GM23338 (cell line): ENCODE measurements at regions not wholly inside any gene's neighbourhood (a gene's known extent, or its start where the extent isn't known, plus 50 kb on each side); places are given as distances from the start of the nearest gene placed in this dataset.
A peak's percentile ranks its signal among the peaks of the same experiment; 100 is the strongest.

ENCODE experiments used
- ATAC-seq: fragments of 200-7000 bp; cut with Tn5 transposase; 3 replicates; pipeline ENCODE4 v1.9.1; 2020
- DNase-seq: peaks from one replicate; pipeline ENCODE4 v3.0.0-alpha.2; 2015; ENCODE audit warnings: low spot score
- H2AFZ ChIP-seq: fragments of 200-600 bp; sonication (generic); 2 replicates; pipeline ENCODE4 v1.8.0; 2016; ENCODE audit warnings: antibody characterized with exemption, mild to moderate bottlenecking, moderate library complexity
- H3F3A ChIP-seq: fragments of 200-600 bp; sonication (generic); replicated peaks from 2 replicates; pipeline ENCODE4 v1.8.0; 2017; ENCODE audit warnings: antibody characterized with exemption, mixed run types, low read depth
- H3K27ac ChIP-seq: fragments of 200-600 bp; sonication (generic); 2 replicates; pipeline ENCODE4 v1.6.1; 2016; ENCODE audit warnings: low read depth
- H3K27me3 ChIP-seq: fragments of 200-600 bp; sonication (generic); 2 replicates; pipeline ENCODE4 v1.8.0; 2016; ENCODE audit warnings: mild to moderate bottlenecking, mixed run types, moderate library complexity; ENCODE audit not compliant: insufficient read depth
- H3K36me3 ChIP-seq: fragments of 200-600 bp; sonication (generic); 2 replicates; pipeline ENCODE4 v1.8.0; 2016; ENCODE audit warnings: mild to moderate bottlenecking; ENCODE audit not compliant: insufficient read depth
- H3K4me1 ChIP-seq: fragments of 200-600 bp; sonication (generic); 2 replicates; pipeline ENCODE4 v1.8.0; 2016; ENCODE audit warnings: mild to moderate bottlenecking, moderate library complexity; ENCODE audit not compliant: insufficient read depth
- H3K4me2 ChIP-seq: fragments of 200-600 bp; sonication (generic); 2 replicates; pipeline ENCODE4 v1.7.1; 2017; ENCODE audit warnings: mixed run types
- H3K4me3 ChIP-seq: fragments of 200-600 bp; sonication (generic); 2 replicates; pipeline ENCODE4 v1.6.1; 2016; ENCODE audit warnings: mixed run types
- H3K79me2 ChIP-seq: fragments of 200-600 bp; sonication (generic); replicated peaks from 2 replicates; pipeline ENCODE4 v1.8.0; 2017; ENCODE audit warnings: mild to moderate bottlenecking; ENCODE audit not compliant: insufficient read depth
- H3K9me2 ChIP-seq: fragments of 200-600 bp; sonication (generic); 2 replicates; pipeline ENCODE4 v1.8.0; 2017; ENCODE audit not compliant: insufficient read depth
- H4K20me1 ChIP-seq: fragments of 200-600 bp; sonication (generic); replicated peaks from 2 replicates; pipeline ENCODE4 v1.8.0; 2017; ENCODE audit warnings: mild to moderate bottlenecking; ENCODE audit not compliant: insufficient read depth
- H3K27ac Mint-ChIP-seq: 2 replicates; pipeline ENCODE4 v1.8.0; 2020; ENCODE audit warnings: inconsistent platforms, mild to moderate bottlenecking, moderate library complexity, mixed read lengths
- H3K27me3 Mint-ChIP-seq: 3 replicates; pipeline ENCODE4 v1.8.0; 2022; ENCODE audit warnings: low read depth, mild to moderate bottlenecking, moderate library complexity, mixed read lengths, inconsistent platforms; ENCODE audit not compliant: insufficient read depth, poor library complexity
- H3K36me3 Mint-ChIP-seq: 3 replicates; pipeline ENCODE4 v1.8.0; 2021; ENCODE audit warnings: low read depth, mild to moderate bottlenecking, inconsistent platforms, moderate library complexity, mixed read lengths
- H3K4me1 Mint-ChIP-seq: 3 replicates; pipeline ENCODE4 v1.8.0; 2020; ENCODE audit warnings: mild to moderate bottlenecking, inconsistent platforms, mixed read lengths
- H3K4me3 Mint-ChIP-seq: 3 replicates; pipeline ENCODE4 v1.8.0; 2021; ENCODE audit warnings: moderate library complexity, mild to moderate bottlenecking, inconsistent platforms, mixed read lengths
- H3K9me3 Mint-ChIP-seq: 3 replicates; pipeline ENCODE4 v1.8.0; 2020; ENCODE audit warnings: moderate library complexity, mild to moderate bottlenecking, inconsistent platforms, mixed read lengths
- CREB1 ChIP-seq: fragments of 250-450 bp; sonication (Bioruptor Pico); IDR thresholded peaks from 2 replicates; pipeline ENCODE4 v1.5.0; 2020; ENCODE audit warnings: low read depth, mild to moderate bottlenecking, moderate library complexity
- EZH2 ChIP-seq: fragments of 200-600 bp; sonication (generic); IDR thresholded peaks from one replicate; pipeline ENCODE4 v1.8.0; 2017; ENCODE audit warnings: antibody characterized with exemption, mild to moderate bottlenecking, low read depth; ENCODE audit not compliant: unreplicated experiment
- EZH2phosphoT487 ChIP-seq: fragments of 200-600 bp; sonication (generic); IDR thresholded peaks from one replicate; pipeline ENCODE4 v1.8.1; 2018; ENCODE audit warnings: antibody characterized with exemption; ENCODE audit not compliant: unreplicated experiment
- JUNB ChIP-seq: IDR thresholded peaks from one replicate; pipeline ENCODE4 v1.6.1; 2016; ENCODE audit warnings: antibody characterized with exemption; ENCODE audit not compliant: unreplicated experiment
- NANOG ChIP-seq: IDR thresholded peaks from 2 replicates; pipeline ENCODE4 v1.6.1; 2016; ENCODE audit warnings: antibody characterized with exemption, borderline replicate concordance
- POLR2AphosphoS5 ChIP-seq: IDR thresholded peaks from 2 replicates; pipeline ENCODE4 v1.6.1; 2016; ENCODE audit warnings: antibody characterized with exemption, low read depth
- REST ChIP-seq: IDR thresholded peaks from one replicate; pipeline ENCODE4 v1.6.1; 2018; ENCODE audit warnings: antibody characterized with exemption; ENCODE audit not compliant: unreplicated experiment
- ZNF114 ChIP-seq: fragments of 250-450 bp; sonication (Bioruptor Pico); IDR thresholded peaks from 2 replicates; pipeline ENCODE4 v1.5.0; 2020; ENCODE audit warnings: mild to moderate bottlenecking, moderate library complexity
- ZNF331 ChIP-seq: fragments of 250-450 bp; sonication (Bioruptor Pico); IDR thresholded peaks from 2 replicates; pipeline ENCODE4 v1.5.0; 2020; ENCODE audit warnings: low read depth, mild to moderate bottlenecking, moderate library complexity
- ZNF462 ChIP-seq: fragments of 250-450 bp; sonication (Bioruptor Pico); IDR thresholded peaks from 2 replicates; pipeline ENCODE4 v1.5.0; 2020; ENCODE audit warnings: mild to moderate bottlenecking, moderate library complexity
- TF ChIP-seq, protein P1 (sequence below), 2 experiments: fragments of 200-600 bp in 1 of 2; sonication (generic) in 1 of 2; conservative IDR thresholded peaks; 2 replicates each; pipeline versions ENCODE4 v1.5.1 to v1.6.1; 2016 to 2017; ENCODE audit warnings: antibody characterized with exemption in 2 of 2, low read depth in 2 of 2, mild to moderate bottlenecking in 2 of 2, moderate library complexity in 1 of 2
- TF ChIP-seq, protein P2 (sequence below): IDR thresholded peaks from 2 replicates; pipeline ENCODE4 v1.6.1; 2016; ENCODE audit warnings: antibody characterized with exemption

GRCh38 chr6:126102358-126102757 lies 116.0 kb downstream of the TRMT11 start:
- DNase-seq (peak; percentile 44), ATAC-seq (peak; percentile 44; the same call in 2 of the 3 replicates)
- Histone ChIP-seq H3K79me2 (no peaks in the 10 kb centered on the region), H3K36me3 (peaks cover 5% of the 10 kb centered on the region; the same call in 1 of the 2 replicates), H3K4me1 (peaks cover 30% of the 10 kb centered on the region), H3K27me3 (no peaks in the 10 kb centered on the region), H3K4me2 (peak overlapping the region; percentile 49; the same call in 1 of the 2 replicates), H3K4me3 (no peak overlapping the region), H3F3A (no peaks in the 10 kb centered on the region), H3K27ac (peak overlapping the region; percentile 68), H2AFZ (no peak overlapping the region), H3K9me2 (peaks cover 7% of the 10 kb centered on the region; the same call in 1 of the 2 replicates), H4K20me1 (no peaks in the 10 kb centered on the region)
- Mint-ChIP-seq H3K4me3 (no peak overlapping the region), H3K9me3 (no peaks in the 10 kb centered on the region), H3K4me1 (peaks cover 27% of the 10 kb centered on the region), H3K27me3 (no peaks in the 10 kb centered on the region), H3K27ac (no peak overlapping the region), H3K36me3 (peaks cover 16% of the 10 kb centered on the region; the same call in 2 of the 3 replicates)
- TF ChIP-seq, protein P1, sequence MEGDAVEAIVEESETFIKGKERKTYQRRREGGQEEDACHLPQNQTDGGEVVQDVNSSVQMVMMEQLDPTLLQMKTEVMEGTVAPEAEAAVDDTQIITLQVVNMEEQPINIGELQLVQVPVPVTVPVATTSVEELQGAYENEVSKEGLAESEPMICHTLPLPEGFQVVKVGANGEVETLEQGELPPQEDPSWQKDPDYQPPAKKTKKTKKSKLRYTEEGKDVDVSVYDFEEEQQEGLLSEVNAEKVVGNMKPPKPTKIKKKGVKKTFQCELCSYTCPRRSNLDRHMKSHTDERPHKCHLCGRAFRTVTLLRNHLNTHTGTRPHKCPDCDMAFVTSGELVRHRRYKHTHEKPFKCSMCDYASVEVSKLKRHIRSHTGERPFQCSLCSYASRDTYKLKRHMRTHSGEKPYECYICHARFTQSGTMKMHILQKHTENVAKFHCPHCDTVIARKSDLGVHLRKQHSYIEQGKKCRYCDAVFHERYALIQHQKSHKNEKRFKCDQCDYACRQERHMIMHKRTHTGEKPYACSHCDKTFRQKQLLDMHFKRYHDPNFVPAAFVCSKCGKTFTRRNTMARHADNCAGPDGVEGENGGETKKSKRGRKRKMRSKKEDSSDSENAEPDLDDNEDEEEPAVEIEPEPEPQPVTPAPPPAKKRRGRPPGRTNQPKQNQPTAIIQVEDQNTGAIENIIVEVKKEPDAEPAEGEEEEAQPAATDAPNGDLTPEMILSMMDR (conservative IDR thresholded peaks at IDR 0.05; ENCODE audit: low read depth in 2 of 2), result no peak
- TF ChIP-seq, protein P2, sequence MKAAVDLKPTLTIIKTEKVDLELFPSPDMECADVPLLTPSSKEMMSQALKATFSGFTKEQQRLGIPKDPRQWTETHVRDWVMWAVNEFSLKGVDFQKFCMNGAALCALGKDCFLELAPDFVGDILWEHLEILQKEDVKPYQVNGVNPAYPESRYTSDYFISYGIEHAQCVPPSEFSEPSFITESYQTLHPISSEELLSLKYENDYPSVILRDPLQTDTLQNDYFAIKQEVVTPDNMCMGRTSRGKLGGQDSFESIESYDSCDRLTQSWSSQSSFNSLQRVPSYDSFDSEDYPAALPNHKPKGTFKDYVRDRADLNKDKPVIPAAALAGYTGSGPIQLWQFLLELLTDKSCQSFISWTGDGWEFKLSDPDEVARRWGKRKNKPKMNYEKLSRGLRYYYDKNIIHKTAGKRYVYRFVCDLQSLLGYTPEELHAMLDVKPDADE, result no peak
- no peak for TF ChIP-seq ZNF114 (CRISPR knock-in tag)
- TF ChIP-seq JUNB, result no peak
- no peak for TF ChIP-seq REST
- TF ChIP-seq EZH2phosphoT487, result no peak
- TF ChIP-seq EZH2, result no peak
- no peak for TF ChIP-seq ZNF462
- TF ChIP-seq POLR2AphosphoS5, result no peak
- TF ChIP-seq CREB1 (CRISPR knock-in tag), result no peak
- TF ChIP-seq ZNF331 (CRISPR knock-in tag), result no peak
- TF ChIP-seq NANOG, result no peak
